Activated CD4-positive, alpha-beta T cell treated with anti-CD3 and anti-CD28 coated beads, Interleukin-2, Interleukin-4, amounts not matched to agents 100 ng/mL and 50 ng/mL, durations not matched to agents 16 hours and 8 hours (primary cell): ENCODE measurements at regions not wholly inside any gene's neighbourhood (a gene's known extent, or its start where the extent isn't known, plus 50 kb on each side); places are given as distances from the start of the nearest gene placed in this dataset.
"Not testable (repeated sequence)": the region's sequence is repeated elsewhere in the genome, so short reads cannot be mapped to it uniquely, and the experiment has no call there.

Experiments
- DNase-seq: peaks from one replicate; pipeline ENCODE4 v3.0.0-alpha.2; 2020; ENCODE audit warnings: low spot score

DNA sequence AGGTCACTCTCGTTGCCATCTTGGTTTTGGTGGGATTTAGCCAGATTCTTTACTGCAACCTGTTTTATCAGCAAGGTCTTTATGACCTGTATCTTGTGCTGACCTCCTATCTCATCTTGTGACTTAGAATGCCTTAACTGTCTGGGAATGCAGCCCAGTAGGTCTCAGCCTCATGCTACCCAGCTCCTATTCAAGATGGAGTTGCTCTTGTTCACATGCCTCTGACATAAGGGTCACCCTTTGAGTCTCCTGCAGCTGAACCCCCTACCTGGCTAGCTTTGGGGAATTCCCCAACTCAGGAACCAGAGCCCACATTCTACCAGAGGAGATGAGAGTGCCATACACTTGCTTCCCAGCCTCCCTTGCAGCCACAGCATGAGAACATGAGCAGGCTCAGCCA, 123.0 kb upstream of the ARHGEF3 start:
- not testable (repeated sequence) for DNase-seq

DNA sequence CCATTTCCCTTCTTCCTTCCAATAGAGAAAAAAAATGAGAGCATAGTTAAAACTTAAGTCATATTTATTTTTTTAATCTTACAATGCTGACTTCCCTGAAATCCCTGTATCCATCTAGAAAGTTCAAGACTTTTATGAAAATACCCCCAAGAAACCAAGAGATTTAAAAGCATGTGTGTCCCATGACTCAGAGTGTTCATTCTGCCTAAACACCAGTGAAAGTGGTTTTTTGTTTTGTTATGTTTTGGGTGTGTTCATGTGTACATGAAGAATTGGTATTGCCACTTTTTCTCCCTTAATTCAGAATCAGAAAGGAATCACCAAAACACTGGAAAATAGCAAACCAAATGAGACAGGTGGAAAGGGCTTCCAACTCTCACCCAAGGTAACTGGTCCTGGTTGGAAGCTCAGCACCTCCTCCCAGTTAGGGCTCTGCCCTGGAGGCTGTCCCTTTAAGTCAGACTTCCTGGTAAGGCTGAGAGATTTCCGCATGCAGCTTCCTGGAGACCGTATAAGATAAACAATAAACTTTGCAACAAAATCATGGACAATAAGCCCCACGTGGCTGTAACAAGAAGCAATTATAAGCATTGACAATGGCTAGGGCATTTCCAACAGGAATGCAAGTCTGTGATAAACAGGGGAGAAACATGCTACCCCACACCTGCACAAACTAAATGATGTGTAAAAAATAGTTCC, 121.9 kb upstream of the ARHGEF3 start:
- peak; percentile 50 for DNase-seq

DNA sequence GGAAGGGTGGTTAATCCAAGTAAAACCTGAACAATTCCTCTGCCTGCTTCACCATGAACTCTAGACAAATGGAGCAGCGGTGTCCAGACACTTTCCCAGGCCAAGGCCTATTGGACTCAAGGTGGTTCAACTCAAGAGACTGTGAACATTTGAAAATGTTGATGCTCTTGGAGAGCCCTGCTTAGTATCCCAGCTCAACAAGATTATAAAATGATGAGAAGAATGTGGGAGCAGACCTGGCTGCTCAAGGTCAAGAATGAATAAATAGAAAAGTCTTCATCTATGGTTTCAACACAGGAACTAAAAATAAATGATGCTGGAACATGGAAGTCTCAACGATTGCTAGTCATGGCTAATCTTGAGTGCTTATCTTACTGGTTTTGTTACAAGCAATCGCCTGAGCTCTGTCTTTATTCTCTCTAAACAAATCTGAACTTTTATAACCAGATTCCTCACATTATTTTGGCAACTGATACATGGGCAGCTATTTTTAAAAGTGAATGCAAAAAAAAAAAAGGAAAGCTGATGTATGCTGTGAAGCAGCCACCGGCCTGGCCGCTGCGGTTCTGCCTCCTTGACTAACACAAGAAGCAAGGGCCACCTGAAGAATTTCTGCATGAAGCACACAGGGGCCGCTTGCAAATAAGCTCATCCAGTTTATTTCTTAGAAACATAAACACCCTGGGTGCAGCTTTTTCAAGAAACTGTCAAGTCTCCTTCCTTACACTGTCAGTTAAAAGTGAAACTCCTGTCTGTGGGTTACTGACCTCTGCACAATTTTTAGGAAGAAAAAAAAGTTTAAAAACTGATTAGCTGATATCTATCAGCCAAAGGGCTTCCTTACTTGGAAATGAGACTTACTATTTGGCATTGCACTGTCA, 120.1 kb upstream of the ARHGEF3 start:
- peak; percentile 71 for DNase-seq

DNA sequence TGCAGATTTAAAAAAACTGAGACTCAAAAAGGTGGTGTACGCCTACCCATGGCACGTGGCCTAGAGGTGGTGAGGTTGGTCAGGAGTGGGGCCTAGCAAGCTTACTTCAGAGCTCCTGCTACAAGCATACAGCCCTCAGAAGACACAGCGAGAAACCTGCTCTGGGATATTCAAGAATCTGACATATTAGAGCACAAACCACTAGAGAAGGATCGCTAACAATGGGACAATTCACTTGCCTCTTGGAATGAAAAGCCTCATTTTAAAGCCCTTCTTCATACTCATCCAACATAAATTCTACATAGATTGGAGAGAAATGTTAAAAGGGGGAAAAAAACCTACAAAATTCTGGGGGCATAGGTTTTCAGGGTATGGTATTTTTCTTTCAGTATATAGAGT, 118.0 kb upstream of the ARHGEF3 start:
- no peak for DNase-seq

DNA sequence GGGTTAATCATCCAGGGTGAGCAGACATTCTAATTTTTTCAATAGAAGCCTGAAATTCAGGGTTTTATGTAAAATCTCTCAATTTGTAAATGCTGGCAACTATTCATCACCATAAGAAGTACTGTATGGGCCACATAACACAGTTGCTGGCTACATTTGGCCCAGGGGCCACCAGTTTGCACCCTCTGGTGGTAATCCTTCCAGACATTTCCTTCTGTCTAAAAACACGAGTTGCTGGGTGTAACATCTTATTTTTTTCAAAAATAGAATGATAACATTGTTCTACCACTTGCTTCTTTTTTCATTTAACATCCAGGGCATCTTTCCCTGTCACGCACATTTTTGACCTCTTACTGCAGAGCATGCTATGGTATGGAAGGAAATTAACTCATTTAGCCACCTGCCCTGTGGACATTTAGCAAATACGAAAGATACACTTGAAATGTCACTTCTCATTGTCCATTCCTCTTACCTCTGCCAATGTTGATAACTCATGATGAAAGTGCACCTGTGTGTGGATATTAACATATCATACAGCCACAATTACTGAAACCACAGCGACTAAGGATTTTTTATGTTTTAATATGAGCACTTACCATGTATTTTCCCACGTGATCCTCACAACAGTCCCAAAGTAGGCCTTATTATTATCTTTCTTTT, 117.5 kb upstream of the ARHGEF3 start:
- no peak for DNase-seq

DNA sequence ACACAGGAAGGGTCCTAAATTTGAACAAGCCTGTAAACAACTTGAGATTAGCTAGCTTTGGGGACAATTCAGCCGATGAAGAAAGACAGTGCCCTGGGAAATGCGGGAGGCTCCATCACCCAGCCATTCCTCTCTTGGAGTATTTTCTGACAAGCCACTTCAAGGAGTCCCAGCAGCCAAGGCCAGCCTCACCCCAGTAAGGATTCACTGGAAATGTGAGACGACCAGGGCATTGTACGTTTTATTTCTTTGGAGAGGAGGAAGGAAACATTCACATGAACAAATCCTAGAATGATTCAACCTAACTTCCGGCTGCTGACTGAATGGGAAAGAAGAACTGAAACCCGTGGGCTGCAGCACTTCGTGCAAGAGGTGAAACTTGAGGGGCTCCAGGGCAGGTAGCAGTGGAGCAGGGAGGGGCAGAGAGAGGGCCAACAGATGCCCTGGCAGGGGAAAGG, 116.4 kb upstream of the ARHGEF3 start:
- peak; percentile 86 for DNase-seq

DNA sequence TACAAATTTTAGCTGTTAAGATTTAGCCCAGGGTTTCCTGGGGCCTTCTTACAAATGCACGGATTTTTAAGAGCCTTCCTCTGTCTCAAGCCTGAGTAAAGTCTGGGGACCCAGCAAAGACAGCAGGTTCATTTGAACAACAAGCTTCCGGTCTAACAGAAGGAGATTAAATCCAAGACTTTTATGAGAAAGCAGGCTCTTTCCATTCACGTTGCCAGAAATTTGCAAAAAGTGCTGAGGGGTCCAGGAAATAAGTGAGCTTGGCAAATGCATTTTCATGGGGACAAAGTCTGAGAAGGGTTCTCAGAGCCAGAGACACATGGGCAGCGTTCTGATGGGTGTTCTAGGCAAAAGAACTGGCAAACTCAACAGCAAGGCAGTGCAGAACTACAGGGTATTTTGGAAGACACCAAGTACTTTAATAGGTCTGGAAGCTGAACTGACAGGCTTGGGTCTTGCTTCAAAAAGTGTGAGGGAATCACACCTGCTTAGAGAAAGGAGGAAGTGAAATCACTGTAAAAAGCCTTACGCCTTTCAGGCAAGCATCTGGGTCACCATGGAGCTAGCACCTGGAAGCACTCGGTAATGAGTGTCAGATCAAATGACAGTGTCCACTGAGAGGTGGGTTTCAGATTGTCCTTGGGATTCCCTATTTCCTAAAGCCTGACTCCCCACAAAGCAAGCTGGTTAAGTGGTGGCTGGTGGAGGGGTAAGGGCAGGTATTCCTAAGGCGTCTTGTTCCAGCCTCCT, 115.8 kb upstream of the ARHGEF3 start:
- DNase-seq = peak; percentile 22

DNA sequence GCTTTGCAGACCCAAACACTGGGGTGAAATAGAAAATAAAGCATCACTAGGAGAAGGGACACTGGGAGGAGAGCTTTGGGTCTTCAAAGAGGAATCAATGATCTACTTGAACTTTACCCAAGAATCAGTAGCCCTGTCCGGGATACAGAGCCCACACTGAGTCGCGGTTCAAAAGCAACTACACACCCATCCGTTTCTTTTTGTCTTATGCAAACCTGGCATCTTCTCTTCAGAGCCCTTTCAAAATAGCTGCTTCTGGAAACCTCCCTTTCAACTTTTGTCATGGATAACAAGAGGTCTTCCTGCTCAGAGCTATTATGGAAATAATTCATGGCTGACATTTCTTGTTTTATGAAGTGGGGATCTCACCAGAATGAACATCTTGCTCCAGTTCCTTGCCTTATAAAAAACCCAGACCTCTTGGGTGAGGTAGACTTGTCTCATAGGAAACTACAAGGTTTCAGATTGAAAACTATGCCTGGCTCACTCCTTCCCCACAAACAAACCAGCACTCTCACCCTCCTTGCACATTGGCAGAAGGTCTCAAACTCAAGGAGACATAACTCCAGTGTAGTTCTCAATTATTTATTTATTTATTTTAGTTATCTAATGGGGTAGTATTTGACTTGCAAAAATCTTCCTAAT, 115.1 kb upstream of the ARHGEF3 start:
- DNase-seq = peak; percentile 66

DNA sequence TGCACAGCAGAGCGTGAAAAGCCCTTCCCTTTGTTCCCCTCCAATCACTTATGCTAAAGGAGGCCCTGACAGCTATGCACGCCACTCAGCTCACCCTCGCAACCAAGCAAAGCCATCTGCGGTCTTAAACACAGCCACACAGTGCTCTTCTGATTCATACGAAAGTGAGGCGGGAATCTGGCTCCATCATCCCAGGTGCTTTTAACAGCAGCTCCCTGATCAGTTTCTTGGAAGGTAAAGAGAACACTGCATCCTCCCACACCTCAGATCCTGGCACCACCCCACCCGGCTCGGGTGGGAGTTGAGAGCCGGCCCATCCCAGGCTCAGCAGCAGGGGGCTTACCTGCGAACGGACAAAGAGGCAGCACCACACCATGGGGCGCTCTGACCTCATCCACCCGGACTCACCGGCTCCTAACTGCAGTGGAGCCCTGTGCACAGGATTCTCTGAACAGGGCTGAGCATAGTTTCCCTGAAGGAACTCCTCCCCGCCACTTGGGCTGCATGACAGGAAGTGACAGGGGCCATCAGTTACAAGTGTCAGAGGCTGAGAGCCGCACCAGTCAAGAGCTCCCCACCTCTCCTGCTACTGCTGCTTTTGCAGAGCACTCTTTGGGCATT, 114.3 kb upstream of the ARHGEF3 start:
- peak; percentile 83 for DNase-seq

DNA sequence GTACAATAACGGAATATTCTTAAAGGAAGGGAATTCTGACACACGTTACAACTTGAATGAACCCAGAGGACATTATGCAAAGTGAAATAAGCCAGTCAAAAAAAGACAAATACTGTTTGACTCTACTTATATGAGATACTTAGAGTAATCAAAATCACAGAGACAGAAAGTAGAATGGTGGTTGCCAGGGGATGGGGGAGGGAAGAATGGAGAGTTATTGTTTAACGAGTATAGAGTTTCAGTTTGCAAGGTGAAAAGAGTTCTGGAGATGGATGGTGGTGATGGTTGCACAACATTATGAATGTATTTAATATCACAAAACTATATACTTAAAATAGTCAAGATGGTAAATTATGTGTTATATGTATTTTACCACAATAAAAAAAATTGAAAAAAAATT, 112.9 kb upstream of the ARHGEF3 start:
- peak; percentile 31 for DNase-seq

DNA sequence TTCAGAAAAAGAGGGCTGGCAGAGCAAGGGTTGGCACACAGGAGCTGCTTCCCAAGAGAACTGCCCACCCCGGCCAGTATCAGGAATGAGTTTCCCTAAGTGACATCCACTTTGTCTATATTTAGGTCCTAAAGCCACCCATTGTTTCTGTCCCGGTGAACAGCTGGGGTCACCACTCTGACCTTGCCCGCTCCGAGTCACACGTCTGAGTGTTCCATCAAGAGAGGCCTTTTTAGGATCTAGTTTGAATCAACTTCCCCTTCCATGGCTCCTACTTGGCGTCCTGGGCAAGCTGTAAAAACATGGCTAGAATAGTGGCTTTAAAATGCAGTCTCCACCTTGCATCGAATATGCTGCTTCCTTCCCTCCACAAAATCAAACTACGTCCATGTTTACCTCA, 109.6 kb upstream of the ARHGEF3 start:
- DNase-seq = no peak

DNA sequence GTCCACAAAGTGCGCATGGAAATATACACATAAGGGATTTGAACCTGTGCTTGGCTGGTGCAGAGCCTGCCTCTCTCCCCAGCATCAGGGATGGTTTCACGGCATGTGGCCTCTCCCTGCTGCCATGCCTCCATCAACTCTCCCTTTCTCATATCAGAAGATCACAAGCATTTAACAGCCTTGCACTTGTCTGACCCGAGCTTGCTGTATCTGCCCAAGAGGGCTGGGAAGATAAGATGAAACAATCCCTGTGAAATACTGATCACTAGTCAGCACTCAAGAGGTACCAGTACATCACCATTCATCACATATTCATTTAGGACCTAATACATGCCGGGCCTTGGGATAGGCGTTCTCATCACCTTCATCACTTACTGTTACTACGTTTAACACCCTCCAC, 107.6 kb upstream of the ARHGEF3 start:
- no peak for DNase-seq

DNA sequence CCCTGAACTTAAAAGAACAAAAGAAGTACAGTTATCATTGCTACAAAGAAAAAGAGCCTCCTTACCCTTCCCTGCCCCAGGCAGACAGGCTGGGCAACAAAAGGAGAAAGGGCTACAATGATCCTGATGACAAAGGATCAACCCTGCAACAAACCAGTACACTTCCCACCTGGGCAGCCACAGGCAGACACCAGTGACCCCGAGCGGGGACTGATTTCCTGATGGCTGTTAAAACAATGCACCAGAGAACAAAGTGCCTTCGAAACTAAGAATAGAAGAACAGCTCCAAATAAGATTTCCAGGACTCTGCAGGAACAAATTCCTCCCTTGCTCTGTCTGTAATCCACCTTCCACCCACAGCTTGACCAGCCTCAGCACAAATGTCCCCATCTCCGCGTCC, 106.3 kb upstream of the ARHGEF3 start:
- no peak for DNase-seq

DNA sequence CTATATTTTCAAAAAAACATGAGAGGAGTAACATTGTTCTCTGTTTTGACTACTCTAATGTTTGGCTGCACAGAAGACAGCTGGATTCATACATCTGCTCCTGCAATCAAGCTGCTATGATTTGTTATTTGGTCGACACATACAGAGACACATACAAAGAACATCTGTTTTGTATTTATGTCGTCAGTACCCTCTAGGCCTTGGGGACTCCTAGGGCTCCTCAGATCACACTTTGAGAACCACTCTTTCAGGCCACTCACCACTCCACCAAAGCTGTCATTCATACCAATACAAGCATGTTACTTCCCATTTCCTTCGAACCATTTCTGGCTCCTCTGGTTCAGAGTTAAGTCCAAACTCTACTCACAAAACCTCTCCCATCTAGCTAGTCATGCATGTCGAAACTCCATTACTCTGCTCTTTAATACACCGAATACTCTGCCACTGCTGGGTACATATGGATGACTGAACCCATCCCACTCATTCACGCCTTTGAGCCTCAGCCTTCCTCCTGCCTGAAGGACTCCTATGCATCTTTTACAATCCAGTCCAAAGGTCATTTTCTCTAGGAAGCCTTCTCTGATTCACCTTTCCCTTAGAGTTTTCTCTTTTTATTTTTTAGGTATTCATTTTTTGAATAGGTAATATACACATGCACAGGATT, 102.9 kb upstream of the ARHGEF3 start:
- no peak for DNase-seq

DNA sequence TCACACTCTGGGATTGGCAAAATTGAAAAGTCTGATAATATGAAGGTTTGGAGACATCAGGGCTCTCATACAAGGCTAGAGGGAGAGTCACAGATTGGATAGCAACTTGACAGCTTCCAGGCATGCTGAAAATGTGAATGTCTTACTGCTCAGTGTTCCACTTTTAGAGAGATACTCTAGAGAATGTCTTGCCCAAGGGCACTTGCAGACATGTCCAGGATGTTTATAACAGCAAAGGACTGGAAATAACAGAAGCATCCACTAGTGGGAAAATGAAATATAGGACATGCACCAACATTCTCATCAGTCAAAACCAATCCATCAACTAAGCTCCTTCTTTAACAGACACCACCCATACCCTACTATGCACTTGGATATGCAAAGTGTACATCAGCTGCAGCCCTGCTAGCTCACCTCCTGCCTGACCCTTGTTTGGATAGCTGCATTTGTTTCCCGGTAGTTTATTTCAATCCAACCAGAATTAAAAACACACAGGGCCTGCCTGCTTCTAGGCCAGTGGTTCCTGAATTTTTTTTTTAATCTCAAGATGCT, 101.6 kb upstream of the ARHGEF3 start:
- no peak for DNase-seq

DNA sequence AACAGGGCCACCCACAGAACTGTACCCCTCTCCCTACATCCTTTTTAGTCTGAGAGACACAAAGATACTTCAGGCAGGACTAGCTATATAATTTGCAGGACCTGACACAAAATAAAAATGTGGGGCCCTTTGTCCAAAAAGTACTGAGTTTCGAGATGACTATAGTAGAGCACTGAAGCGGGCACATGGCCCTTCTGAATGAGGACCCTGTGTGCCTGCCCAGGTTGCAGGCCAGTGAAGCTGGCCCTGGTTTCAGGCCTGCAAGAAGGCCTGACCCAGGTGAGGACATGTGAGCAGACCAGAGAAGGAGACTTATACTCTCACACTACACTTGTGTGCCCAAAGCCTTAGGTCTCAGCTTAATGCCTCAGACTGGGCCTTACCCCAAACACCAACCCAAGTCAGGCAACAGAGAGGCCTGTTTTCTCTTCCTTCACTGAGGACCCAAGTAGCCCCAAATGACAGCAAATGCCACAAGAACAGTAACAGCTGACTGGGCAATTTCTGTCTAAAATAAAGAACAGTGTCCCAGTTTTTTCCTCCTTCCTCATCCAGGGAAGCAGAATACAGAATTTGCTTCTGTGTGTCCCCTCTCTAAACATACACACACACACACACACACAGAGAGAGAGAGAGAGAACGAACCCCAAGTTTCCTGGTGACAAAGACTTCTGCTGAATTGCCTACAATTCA, 100.9 kb upstream of the ARHGEF3 start:
- DNase-seq = no peak

DNA sequence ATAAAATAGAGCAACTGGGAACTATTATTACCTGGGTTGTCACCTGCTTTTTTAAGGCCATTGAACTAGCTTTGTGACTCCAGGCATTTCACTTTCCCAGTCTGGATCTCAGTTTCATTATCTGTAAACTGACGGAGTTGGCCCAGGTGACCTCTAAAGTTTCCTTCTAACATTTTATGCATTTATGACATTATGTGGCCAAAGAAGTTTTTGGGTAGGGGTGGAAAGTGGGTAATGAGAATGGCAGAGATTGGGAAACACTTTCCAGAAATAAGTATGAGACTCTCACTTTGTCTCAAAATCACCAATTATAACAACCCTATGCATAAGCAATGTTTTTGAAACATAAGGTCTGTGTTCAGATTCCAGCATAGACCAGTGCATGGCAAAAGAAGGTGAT, 99.1 kb upstream of the ARHGEF3 start:
- no peak for DNase-seq

DNA sequence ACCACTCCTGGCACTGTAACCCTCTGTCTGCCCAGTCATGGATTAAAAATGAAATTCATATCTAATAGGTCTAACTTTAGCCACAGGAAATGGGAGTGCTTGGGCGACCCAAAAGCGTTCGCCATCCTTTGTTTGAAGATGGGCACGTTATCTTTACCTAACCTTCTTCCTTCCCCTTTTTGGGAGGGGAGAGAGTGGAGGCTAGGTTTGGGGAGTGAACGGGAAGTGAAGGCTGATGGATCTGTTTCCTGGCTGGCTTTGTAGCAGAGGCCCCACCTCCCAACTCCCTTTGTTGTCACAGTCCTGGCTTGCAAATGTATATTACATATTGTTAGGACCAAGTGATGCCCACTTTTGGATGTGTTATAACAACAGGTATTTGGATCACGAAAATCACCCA, 98.1 kb upstream of the ARHGEF3 start:
- DNase-seq = no peak

DNA sequence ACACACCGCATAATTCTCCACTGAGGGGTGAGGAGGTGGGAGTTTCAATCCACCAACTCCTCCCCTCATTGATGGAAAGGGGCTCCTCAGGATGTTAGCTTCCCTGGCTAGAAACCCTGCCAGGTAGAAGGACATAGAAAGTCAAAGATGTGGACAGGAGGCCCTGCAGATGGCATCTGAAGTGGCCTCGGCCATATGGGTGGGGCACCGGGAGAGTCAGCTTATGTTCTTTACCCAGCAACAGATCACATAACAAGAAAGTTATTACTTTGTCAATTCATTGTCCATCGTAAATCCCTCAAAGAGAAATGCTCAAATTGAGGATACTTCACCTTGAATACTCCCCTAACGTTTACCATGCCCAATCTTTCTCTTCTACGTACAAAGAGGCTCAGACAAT, 97.3 kb upstream of the ARHGEF3 start:
- no peak for DNase-seq

DNA sequence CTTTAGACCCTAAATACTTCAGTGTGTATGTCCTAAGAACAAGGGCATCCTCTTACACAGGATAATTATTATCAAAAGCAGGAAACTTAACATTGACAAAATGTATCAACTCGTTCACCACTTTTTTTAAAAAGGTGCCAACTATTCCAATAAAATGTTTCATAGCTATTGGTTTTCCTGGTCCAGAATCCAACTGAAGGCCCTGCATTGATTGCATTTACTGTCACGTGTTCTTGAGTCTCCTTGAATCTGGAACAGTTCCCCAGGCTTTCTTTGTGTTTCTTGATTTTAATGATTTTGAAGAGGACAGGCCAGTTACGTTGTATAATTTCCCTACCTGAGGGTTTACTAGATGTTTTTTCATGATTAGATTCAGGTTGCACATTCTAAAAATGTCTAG, 94.6 kb upstream of the ARHGEF3 start:
- DNase-seq = no peak
